ENCODE measurements at regions not wholly inside any gene's neighbourhood (a gene's known extent, or its start where the extent isn't known, plus 50 kb on each side); places are given as distances from the start of the nearest gene placed in this dataset.

DNA sequence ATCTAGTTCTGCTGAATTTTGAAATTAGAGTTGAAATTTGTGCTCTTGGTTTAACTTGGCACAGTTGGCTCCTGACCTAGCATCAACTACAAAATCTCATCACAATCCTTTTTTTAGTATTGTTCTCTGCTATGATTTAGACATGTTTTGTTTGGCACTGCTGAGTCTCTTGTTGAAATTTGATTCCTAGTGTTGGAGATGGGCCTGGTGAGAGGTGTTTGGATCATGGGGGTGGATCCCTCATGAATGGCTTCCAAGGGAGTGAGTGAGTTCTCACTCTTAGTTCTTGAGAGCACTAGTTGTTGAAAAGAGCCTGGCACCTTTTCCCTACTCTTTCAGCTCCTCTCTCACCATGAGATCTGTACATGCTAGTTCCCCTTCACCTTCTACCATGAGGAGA lies 605.6 kb upstream of the SLC39A10 start (continued):
- TF ChIP-seq, protein P1, sequence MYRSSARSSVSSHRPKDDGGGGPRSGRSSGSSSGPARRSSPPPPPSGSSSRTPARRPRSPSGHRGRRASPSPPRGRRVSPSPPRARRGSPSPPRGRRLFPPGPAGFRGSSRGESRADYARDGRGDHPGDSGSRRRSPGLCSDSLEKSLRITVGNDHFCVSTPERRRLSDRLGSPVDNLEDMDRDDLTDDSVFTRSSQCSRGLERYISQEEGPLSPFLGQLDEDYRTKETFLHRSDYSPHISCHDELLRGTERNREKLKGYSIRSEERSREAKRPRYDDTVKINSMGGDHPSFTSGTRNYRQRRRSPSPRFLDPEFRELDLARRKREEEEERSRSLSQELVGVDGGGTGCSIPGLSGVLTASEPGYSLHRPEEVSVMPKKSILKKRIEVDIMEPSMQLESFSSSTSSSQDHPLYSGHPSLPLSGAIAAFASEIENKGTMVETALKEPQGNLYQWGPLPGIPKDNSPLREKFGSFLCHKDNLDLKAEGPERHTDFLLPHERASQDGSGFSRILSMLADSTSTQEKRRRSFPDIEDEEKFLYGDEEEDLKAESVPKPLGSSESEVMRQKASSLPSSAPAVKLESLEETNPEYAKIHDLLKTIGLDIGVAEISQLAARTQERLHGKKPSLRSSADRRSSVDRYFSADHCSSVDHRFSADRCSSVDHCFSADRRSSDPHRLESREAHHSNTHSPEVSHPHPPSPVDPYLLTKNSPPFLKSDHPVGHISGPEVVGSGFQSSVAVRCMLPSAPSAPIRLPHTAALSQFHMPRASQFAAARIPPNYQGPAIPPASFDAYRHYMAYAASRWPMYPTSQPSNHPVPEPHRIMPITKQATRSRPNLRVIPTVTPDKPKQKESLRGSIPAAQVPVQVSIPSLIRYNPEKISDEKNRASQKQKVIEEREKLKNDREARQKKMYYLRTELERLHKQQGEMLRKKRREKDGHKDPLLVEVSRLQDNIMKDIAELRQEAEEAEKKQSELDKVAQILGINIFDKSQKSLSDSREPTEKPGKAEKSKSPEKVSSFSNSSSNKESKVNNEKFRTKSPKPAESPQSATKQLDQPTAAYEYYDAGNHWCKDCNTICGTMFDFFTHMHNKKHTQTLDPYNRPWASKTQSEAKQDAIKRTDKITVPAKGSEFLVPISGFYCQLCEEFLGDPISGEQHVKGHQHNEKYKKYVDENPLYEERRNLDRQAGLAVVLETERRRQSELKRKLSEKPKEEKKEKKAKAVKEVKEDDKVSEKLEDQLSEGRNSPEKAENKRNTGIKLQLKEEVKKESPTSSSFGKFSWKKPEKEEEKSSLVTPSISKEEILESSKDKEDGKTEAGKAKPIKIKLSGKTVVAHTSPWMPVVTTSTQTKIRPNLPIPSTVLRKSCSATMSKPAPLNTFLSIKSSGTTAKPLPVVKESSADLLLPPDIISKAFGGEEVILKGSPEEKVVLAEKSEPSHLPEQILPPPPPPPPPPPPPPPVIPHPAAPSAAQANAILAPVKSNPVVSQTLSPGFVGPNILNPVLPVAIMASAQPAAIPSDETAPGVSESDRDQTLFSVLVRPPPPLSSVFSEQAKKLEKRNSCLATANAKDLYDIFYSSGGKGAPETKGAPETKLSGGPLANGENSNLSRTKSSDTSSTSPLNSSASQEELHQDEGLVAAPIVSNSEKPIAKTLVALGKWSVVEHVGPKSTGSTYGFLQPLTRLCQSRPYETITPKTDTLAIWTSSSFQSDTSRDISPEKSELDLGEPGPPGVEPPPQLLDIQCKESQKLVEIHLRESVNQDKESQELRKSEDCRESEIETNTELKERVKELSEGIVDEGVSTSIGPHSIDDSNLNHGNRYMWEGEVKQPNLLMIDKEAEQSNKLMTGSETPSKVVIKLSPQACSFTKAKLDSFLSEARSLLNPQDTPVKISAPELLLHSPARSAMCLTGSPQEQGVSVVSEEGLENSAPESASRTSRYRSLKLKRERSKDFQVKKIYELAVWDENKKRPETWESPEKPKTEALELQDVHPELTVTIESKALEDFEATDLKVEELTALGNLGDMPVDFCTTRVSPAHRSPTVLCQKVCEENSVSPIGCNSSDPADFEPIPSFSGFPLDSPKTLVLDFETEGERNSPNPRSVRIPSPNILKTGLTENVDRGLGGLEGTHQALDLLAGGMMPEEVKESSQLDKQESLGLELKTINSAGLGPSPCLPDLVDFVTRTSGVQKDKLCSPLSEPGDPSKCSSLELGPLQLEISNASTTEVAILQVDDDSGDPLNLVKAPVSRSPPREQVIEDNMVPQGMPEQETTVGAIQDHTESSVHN (CRISPR knock-in tag; IDR thresholded peaks at IDR 0.05), result no peak
- TF ChIP-seq, protein P2, sequence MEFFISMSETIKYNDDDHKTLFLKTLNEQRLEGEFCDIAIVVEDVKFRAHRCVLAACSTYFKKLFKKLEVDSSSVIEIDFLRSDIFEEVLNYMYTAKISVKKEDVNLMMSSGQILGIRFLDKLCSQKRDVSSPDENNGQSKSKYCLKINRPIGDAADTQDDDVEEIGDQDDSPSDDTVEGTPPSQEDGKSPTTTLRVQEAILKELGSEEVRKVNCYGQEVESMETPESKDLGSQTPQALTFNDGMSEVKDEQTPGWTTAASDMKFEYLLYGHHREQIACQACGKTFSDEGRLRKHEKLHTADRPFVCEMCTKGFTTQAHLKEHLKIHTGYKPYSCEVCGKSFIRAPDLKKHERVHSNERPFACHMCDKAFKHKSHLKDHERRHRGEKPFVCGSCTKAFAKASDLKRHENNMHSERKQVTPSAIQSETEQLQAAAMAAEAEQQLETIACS (CRISPR knock-in tag; IDR thresholded peaks at IDR 0.05), result no peak
- no peak for TF ChIP-seq ZFP36 (IDR thresholded peaks at IDR 0.05; ENCODE audit: borderline replicate concordance, low read depth, low read length, partially characterized antibody)
- TF ChIP-seq NFE2 (CRISPR knock-in tag; IDR thresholded peaks at IDR 0.05), result no peak
- TF ChIP-seq HDAC2 (CRISPR knock-in tag; IDR thresholded peaks at IDR 0.05), result no peak
- no peak for TF ChIP-seq TBX3 (IDR thresholded peaks at IDR 0.05; ENCODE audit: borderline replicate concordance)
- TF ChIP-seq, protein P3, sequence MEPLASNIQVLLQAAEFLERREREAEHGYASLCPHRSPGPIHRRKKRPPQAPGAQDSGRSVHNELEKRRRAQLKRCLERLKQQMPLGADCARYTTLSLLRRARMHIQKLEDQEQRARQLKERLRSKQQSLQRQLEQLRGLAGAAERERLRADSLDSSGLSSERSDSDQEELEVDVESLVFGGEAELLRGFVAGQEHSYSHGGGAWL (CRISPR knock-in tag; IDR thresholded peaks at IDR 0.05), result no peak
- no peak for TF ChIP-seq ZNF788 (CRISPR knock-in tag; IDR thresholded peaks at IDR 0.05; ENCODE audit: borderline replicate concordance)
- TF ChIP-seq FOXJ3 (CRISPR knock-in tag; IDR thresholded peaks at IDR 0.05; ENCODE audit: borderline replicate concordance), result no peak
- TF ChIP-seq, protein P4, sequence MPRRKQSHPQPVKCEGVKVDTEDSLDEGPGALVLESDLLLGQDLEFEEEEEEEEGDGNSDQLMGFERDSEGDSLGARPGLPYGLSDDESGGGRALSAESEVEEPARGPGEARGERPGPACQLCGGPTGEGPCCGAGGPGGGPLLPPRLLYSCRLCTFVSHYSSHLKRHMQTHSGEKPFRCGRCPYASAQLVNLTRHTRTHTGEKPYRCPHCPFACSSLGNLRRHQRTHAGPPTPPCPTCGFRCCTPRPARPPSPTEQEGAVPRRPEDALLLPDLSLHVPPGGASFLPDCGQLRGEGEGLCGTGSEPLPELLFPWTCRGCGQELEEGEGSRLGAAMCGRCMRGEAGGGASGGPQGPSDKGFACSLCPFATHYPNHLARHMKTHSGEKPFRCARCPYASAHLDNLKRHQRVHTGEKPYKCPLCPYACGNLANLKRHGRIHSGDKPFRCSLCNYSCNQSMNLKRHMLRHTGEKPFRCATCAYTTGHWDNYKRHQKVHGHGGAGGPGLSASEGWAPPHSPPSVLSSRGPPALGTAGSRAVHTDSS (CRISPR knock-in tag; conservative IDR thresholded peaks at IDR 0.05), result no peak
- TF ChIP-seq ZNF180 (CRISPR knock-in tag; IDR thresholded peaks at IDR 0.05; ENCODE audit: borderline replicate concordance, low read depth), result no peak
- TF ChIP-seq ZNF558 (CRISPR knock-in tag; IDR thresholded peaks at IDR 0.05; ENCODE audit: borderline replicate concordance), result no peak
- TF ChIP-seq STAT5B (CRISPR knock-in tag; IDR thresholded peaks at IDR 0.05), result no peak
- TF ChIP-seq, protein P5, sequence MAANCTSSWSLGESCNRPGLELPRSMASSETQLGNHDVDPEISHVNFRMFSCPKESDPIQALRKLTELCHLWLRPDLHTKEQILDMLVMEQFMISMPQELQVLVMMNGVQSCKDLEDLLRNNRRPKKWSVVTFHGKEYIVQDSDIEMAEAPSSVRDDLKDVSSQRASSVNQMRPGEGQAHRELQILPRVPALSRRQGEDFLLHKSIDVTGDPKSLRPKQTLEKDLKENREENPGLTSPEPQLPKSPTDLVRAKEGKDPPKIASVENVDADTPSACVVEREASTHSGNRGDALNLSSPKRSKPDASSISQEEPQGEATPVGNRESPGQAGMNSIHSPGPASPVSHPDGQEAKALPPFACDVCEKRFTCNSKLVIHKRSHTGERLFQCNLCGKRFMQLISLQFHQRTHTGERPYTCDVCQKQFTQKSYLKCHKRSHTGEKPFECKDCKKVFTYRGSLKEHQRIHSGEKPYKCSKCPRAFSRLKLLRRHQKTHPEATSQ (CRISPR knock-in tag; IDR thresholded peaks at IDR 0.05; ENCODE audit: borderline replicate concordance), result no peak
- TF ChIP-seq BRD4 (CRISPR knock-in tag; IDR thresholded peaks at IDR 0.05), result no peak
